Body of pancreas (tissue), 4 donors: ENCODE measurements at regions not wholly inside any gene's neighbourhood (a gene's known extent, or its start where the extent isn't known, plus 50 kb on each side); places are given as distances from the start of the nearest gene placed in this dataset.

Source experiments
- ATAC-seq: fragments of 150-250 bp; one replicate; pipeline ENCODE4 v1.9.1; 2016
- DNase-seq, 4 donors: peaks; one replicate each; pipeline ENCODE4 v3.0.0-alpha.2; 2019
- H3K27ac ChIP-seq, 4 donors: fragments of 200-600 bp; sonication (generic); 1 replicate in 3 of 4; 2 replicates in 1 of 4; pipeline versions ENCODE4 v1.5.1 to v1.6.1; 2016 to 2019; ENCODE audit warnings: mild to moderate bottlenecking in 1 of 4, mixed read lengths in 1 of 4, moderate library complexity in 1 of 4
- H3K27me3 ChIP-seq, 2 donors: fragments of 200-600 bp; sonication (generic); one replicate each; pipeline ENCODE4 v1.6.0; 2016; ENCODE audit warnings: mild to moderate bottlenecking in 1 of 2
- H3K36me3 ChIP-seq, 2 donors: fragments of 200-600 bp; sonication (generic); replicated peaks in 1 of 2; 2 replicates each; pipeline ENCODE4 v1.5.1; 2016; ENCODE audit warnings: low read depth in 2 of 2; ENCODE audit not compliant: insufficient read depth in 1 of 2
- H3K4me1 ChIP-seq: fragments of 200-600 bp; sonication (generic); one replicate; pipeline ENCODE4 v1.6.0; 2016
- H3K4me3 ChIP-seq, 2 donors: fragments of 200-600 bp; sonication (generic); 1 replicate in 1 of 2; 2 replicates in 1 of 2; pipeline ENCODE4 v1.5.1; 2016 to 2019
- H3K9me3 ChIP-seq, 3 donors: fragments of 200-600 bp; sonication (generic); 1 replicate in 2 of 3; 2 replicates in 1 of 3; pipeline ENCODE4 v1.5.1; 2016
- POLR2A ChIP-seq, 3 donors: fragments of 450-650 bp; IDR thresholded peaks; one replicate each; pipeline ENCODE4 v1.6.1; 2016; ENCODE audit warnings: antibody characterized with exemption in 3 of 3, mild to moderate bottlenecking in 2 of 3
- WGBS, 2 donors: methylation state at CpG; one replicate each; pipeline ENCODE4 v1.1.5; 2017; 5-methylcytosine and 5-hydroxymethylcytosine counted together
- intact Hi-C: fragments of 100-400 bp; cut with DNase I; formaldehyde crosslinking; loops from one replicate; pipeline ENCODE4 v1.15.1; 2023
- TF ChIP-seq, protein P1 (sequence below), 7 experiments: fragments of 450-650 bp in 4 of 7; fragments of 200-600 bp in 3 of 7; sonication (generic) in 3 of 7; IDR thresholded peaks; one replicate each; pipeline ENCODE4 v1.5.1; 2016 to 2019; ENCODE audit warnings: antibody characterized with exemption in 7 of 7

- H3K9me3 ChIP-seq: no peaks in the 10 kb centered on the region
- TF ChIP-seq, protein P1, sequence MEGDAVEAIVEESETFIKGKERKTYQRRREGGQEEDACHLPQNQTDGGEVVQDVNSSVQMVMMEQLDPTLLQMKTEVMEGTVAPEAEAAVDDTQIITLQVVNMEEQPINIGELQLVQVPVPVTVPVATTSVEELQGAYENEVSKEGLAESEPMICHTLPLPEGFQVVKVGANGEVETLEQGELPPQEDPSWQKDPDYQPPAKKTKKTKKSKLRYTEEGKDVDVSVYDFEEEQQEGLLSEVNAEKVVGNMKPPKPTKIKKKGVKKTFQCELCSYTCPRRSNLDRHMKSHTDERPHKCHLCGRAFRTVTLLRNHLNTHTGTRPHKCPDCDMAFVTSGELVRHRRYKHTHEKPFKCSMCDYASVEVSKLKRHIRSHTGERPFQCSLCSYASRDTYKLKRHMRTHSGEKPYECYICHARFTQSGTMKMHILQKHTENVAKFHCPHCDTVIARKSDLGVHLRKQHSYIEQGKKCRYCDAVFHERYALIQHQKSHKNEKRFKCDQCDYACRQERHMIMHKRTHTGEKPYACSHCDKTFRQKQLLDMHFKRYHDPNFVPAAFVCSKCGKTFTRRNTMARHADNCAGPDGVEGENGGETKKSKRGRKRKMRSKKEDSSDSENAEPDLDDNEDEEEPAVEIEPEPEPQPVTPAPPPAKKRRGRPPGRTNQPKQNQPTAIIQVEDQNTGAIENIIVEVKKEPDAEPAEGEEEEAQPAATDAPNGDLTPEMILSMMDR (IDR thresholded peaks at IDR 0.05): no peak
- TF ChIP-seq POLR2A (IDR thresholded peaks at IDR 0.05): no peak
- no peaks in the 10 kb centered on the region for H3K36me3 ChIP-seq
- H3K27me3 ChIP-seq: no peaks in the 10 kb centered on the region
- H3K27ac ChIP-seq: no peak overlapping the region
- DNase-seq: no peak
- peaks cover 7% of the 10 kb centered on the region for H3K4me1 ChIP-seq
- intact Hi-C loops: no loop called here
- 79 to 80% methylated on average over 1 of the region's 1 CpG for WGBS, 2 donors
- no peak overlapping the region for H3K4me3 ChIP-seq
- ATAC-seq: no peak
Observed at GRCh38 chr10:60495338-60496055, 105.8 kb upstream of the ANK3 start.

- TF ChIP-seq POLR2A (IDR thresholded peaks at IDR 0.05): no peak
- TF ChIP-seq, protein P1 (IDR thresholded peaks at IDR 0.05): no peak
- H3K27ac ChIP-seq: no peak overlapping the region
- H3K36me3 ChIP-seq: no peaks in the 10 kb centered on the region
- intact Hi-C loops: no loop called here
- WGBS, 2 donors: 92 to 94% methylated on average over 2 of the region's 2 CpGs
- H3K9me3 ChIP-seq: no peaks in the 10 kb centered on the region
- peaks cover 13% of the 10 kb centered on the region for H3K4me1 ChIP-seq
- ATAC-seq (no peak), DNase-seq (no peak)
- H3K4me3 ChIP-seq: no peak overlapping the region
- no peaks in the 10 kb centered on the region for H3K27me3 ChIP-seq
Observed at GRCh38 chr10:60494774-60495173, 105.1 kb upstream of the ANK3 start.

DNA sequence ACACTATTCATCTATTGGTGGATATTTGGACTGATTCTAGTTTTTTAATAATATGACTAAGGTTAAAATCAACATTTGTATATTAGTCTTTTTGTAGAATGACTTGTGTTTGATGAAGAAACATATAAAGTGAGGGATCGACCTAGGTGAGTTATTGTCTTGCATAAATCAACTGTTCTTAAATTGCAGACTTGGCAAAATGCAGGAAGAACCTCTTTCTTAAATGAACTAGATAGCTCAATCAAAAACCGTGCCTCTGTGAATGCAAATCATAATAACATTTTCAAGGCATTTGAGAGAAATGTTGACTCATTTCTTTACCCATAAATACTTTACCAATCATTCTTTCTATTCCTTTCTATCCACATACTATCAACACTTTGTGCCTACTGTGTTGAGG is 101.5 kb upstream of the ANK3 start:
- no peak overlapping the region for H3K27ac ChIP-seq

DNA sequence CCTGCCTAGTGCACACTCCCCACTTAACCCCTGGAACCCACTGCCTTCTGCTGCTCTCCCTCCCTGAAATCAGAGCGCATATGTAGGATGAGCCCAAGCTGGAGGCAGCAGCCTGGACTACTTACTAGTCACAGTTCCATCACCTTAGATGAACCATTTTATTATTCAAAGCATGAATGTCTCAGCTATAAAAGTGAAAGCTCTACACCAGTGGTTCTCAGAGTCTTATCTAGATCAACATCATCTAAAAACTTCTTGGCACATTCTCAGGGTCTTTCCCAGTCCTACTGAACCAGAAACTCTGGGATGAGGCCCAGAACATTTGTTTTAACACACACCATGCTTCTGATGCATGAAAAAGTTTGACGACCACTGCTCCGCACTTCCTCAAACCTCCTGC is 100.3 kb upstream of the ANK3 start:
- Histone ChIP-seq H3K4me1 (peaks cover 7% of the 10 kb centered on the region), H3K27me3 (no peaks in the 10 kb centered on the region), H3K27ac (no peak overlapping the region), H3K36me3 (no peaks in the 10 kb centered on the region), H3K9me3 (no peaks in the 10 kb centered on the region), H3K4me3 (no peak overlapping the region)
- TF ChIP-seq, protein P1 (IDR thresholded peaks at IDR 0.05): no peak
- TF ChIP-seq POLR2A (IDR thresholded peaks at IDR 0.05): no peak
- intact Hi-C loops: no loop called here
- DNase-seq: no peak
- 60 to 73% methylated on average over 3 of the region's 3 CpGs for WGBS, 2 donors
- no peak for ATAC-seq

More for the DNA sequence above, 101.5 kb upstream of the ANK3 start:
- ATAC-seq (no peak), DNase-seq (no peak)
- WGBS, 2 donors: 70 to 77% methylated on average over 2 of the region's 2 CpGs
- Histone ChIP-seq H3K36me3 (no peaks in the 10 kb centered on the region), H3K4me1 (peaks cover 7% of the 10 kb centered on the region), H3K4me3 (no peak overlapping the region), H3K9me3 (no peaks in the 10 kb centered on the region), H3K27me3 (no peaks in the 10 kb centered on the region)
- TF ChIP-seq POLR2A (IDR thresholded peaks at IDR 0.05): no peak
- TF ChIP-seq, protein P1 (IDR thresholded peaks at IDR 0.05): no peak
- intact Hi-C loops: no loop called here

DNA sequence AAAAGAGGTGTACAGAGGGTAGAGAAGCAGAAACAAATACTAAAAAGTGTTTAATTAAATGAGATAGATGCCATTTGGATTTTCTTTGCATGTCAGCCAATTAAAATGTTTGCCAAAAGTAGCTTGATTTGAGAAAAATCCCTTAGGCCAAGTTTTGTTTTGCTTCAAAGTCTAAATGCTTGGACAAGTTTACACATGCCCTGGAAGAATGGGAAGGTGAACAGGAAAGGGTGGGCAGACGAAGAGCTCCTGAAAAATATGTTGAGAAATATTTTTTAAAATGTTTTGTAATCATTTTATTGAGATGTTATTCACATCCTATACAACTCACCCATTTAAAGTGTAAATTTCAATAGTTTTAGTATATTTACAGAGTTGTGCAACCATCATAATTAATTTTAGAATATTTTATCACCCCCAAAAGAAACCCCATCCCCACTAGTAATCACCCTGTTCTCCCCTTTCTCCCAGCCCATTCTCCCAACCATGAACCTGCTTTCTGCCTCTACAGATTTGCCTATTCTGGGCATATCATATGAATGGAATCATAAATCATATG is 98.5 kb upstream of the ANK3 start:
- 86 to 92% methylated on average over 1 of the region's 1 CpG for WGBS, 2 donors
- no peak for ATAC-seq
- H3K27ac ChIP-seq: no peak overlapping the region

More for the DNA sequence above, 98.5 kb upstream of the ANK3 start:
- DNase-seq: no peak
- TF ChIP-seq, protein P1 (IDR thresholded peaks at IDR 0.05): no peak
- Histone ChIP-seq H3K4me1 (peaks cover 7% of the 10 kb centered on the region), H3K9me3 (no peaks in the 10 kb centered on the region), H3K27me3 (no peaks in the 10 kb centered on the region), H3K36me3 (no peaks in the 10 kb centered on the region), H3K4me3 (no peak overlapping the region)
- intact Hi-C loops: no loop called here
